Psoas muscle (tissue), 7 donors: ENCODE measurements at regions not wholly inside any gene's neighbourhood (a gene's known extent, or its start where the extent isn't known, plus 50 kb on each side); places are given as distances from the start of the nearest gene placed in this dataset.

ENCODE experiments used
- ATAC-seq, 4 donors: fragments of 200-7000 bp; cut with Tn5 transposase; one replicate each; pipeline ENCODE4 v1.9.1; 2020; ENCODE audit warnings: moderate library complexity in 3 of 4, mild to moderate bottlenecking in 2 of 4
- DNase-seq, 2 donors: peaks; one replicate each; pipeline ENCODE4 v3.0.0-alpha.2; 2020
- H3K27ac ChIP-seq: fragments of 200-600 bp; one replicate; pipeline ENCODE4 v1.8.0; 2022
- H3K27me3 ChIP-seq, 3 donors: fragments of 200-600 bp in 1 of 3; one replicate each; pipeline versions ENCODE4 v1.6.1 to v1.8.0; 2013 to 2022; ENCODE audit warnings: low read length in 2 of 3, mild to moderate bottlenecking in 2 of 3, moderate library complexity in 1 of 3; ENCODE audit not compliant: insufficient read depth in 3 of 3
- H3K36me3 ChIP-seq, 2 donors: fragments of 200-600 bp in 1 of 2; one replicate each; pipeline versions ENCODE4 v1.6.1 to v1.8.0; 2013 to 2022; ENCODE audit warnings: low read depth in 1 of 2, mild to moderate bottlenecking in 1 of 2, moderate library complexity in 1 of 2; ENCODE audit not compliant: insufficient read depth in 1 of 2
- H3K4me1 ChIP-seq: fragments of 200-600 bp; one replicate; pipeline ENCODE4 v1.8.0; 2022
- H3K4me3 ChIP-seq: fragments of 200-600 bp; one replicate; pipeline ENCODE4 v1.8.0; 2022; ENCODE audit warnings: mild to moderate bottlenecking
- H3K9me3 ChIP-seq: fragments of 200-600 bp; one replicate; pipeline ENCODE4 v1.8.0; 2022
- WGBS, 3 donors: extraction: QIAGEN DNeasy Blood & Tissue Kit; methylation state at CpG; one replicate each; pipeline versions ENCODE4 v1.1.6 to v1.1.7; 2013; 5-methylcytosine and 5-hydroxymethylcytosine counted together
- intact Hi-C, 2 donors: fragments of 100-400 bp; cut with DNase I; formaldehyde crosslinking; loops; one replicate each; pipeline versions ENCODE4 v1.11.0 to v1.14.2; 2022
- TF ChIP-seq, protein P1 (sequence below): fragments of 200-600 bp; IDR thresholded peaks from one replicate; pipeline ENCODE4 v1.8.0; 2022; ENCODE audit warnings: antibody characterized with exemption
- donor health status: healthy with polysubstance abuse.
- donor health status: DM: no; HTN: no; CAD: no; lungs with moderate emphysema.
- donor health status: Bipolar disorder and iron deficiency.
- donor health status: healthy.
- donor health status: DM: yes; HTN: yes; CAD: no.
- donor health status: DM: no; HTN: no; CAD: no.
- donor health status: DM: yes; HTN: yes; CAD: no.

DNA sequence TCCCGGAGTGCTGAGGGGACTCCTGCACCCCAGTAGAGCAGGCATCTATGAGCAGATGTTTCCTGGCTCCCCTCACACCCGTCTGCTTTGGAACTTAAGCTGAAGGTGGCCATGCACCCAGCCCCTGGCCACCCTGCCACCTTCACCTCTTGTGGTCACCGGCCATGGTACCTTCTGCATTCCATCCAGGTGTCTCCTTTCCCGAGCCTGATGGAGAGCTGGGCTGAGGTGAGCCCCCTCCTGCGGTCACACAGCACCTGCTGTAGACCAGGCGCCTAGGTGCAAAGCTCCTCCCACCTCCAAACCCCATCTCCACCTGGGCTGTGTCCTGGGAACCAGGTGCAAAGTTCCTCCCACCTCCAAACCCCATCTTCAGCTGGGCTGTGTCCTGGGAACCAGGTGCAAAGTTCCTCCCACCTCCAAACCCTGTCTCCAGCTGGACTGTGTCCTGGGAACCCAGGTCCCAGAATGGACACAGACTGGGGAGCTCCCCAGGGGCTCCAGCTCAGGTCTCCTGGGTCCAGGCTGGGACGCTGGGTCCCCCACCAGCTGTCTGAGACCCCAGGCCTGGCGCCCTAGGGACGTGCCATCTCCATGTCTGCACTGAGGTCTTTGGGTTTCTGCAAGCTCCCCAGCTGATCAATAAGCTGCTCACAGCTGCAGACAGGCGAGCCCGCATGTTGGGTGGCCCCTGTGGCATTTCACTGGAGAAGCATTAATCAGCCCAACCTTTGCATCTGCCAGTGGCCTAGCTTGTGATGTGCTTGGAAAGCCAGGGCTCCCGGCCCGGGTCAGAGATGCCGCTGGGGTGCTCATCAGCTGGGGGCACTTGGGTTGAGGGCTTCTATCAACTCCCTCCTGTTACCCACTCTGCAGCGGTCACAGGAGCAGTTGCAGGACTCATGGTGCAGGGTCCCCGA, 61.2 kb upstream of the INPP5A start:
- DNase-seq (peak in 1 of 2 donors; percentile 36), ATAC-seq (no peak)
- TF ChIP-seq, protein P1, sequence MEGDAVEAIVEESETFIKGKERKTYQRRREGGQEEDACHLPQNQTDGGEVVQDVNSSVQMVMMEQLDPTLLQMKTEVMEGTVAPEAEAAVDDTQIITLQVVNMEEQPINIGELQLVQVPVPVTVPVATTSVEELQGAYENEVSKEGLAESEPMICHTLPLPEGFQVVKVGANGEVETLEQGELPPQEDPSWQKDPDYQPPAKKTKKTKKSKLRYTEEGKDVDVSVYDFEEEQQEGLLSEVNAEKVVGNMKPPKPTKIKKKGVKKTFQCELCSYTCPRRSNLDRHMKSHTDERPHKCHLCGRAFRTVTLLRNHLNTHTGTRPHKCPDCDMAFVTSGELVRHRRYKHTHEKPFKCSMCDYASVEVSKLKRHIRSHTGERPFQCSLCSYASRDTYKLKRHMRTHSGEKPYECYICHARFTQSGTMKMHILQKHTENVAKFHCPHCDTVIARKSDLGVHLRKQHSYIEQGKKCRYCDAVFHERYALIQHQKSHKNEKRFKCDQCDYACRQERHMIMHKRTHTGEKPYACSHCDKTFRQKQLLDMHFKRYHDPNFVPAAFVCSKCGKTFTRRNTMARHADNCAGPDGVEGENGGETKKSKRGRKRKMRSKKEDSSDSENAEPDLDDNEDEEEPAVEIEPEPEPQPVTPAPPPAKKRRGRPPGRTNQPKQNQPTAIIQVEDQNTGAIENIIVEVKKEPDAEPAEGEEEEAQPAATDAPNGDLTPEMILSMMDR = no peak
- intact Hi-C loops = no loop called here
- no peaks in the 10 kb centered on the region for H3K36me3 ChIP-seq
- H3K9me3 ChIP-seq = no peaks in the 10 kb centered on the region
- peaks cover 14% of the 10 kb centered on the region for H3K4me1 ChIP-seq
- 73 to 84% (median 76%) methylated on average over 15 to 16 of the region's 16 CpGs for WGBS, 3 donors
- H3K27me3 ChIP-seq = no peaks in the 10 kb centered on the region
- no peak overlapping the region for H3K27ac ChIP-seq
- H3K4me3 ChIP-seq = no peak overlapping the region

GRCh38 chr10:132477066-132477397, 60.6 kb upstream of the INPP5A start:
- Histone ChIP-seq H3K4me3 (no peak overlapping the region), H3K27me3 (no peaks in the 10 kb centered on the region), H3K36me3 (no peaks in the 10 kb centered on the region), H3K9me3 (no peaks in the 10 kb centered on the region), H3K4me1 (peaks cover 14% of the 10 kb centered on the region), H3K27ac (no peak overlapping the region)
- intact Hi-C loops = no loop called here
- ATAC-seq (no peak), DNase-seq (peak in 1 of 2 donors; percentile 37)
- TF ChIP-seq, protein P1 = no peak
- 79 to 82% (median 81%) methylated on average over 7 to 8 of the region's 8 CpGs for WGBS, 3 donors

DNA sequence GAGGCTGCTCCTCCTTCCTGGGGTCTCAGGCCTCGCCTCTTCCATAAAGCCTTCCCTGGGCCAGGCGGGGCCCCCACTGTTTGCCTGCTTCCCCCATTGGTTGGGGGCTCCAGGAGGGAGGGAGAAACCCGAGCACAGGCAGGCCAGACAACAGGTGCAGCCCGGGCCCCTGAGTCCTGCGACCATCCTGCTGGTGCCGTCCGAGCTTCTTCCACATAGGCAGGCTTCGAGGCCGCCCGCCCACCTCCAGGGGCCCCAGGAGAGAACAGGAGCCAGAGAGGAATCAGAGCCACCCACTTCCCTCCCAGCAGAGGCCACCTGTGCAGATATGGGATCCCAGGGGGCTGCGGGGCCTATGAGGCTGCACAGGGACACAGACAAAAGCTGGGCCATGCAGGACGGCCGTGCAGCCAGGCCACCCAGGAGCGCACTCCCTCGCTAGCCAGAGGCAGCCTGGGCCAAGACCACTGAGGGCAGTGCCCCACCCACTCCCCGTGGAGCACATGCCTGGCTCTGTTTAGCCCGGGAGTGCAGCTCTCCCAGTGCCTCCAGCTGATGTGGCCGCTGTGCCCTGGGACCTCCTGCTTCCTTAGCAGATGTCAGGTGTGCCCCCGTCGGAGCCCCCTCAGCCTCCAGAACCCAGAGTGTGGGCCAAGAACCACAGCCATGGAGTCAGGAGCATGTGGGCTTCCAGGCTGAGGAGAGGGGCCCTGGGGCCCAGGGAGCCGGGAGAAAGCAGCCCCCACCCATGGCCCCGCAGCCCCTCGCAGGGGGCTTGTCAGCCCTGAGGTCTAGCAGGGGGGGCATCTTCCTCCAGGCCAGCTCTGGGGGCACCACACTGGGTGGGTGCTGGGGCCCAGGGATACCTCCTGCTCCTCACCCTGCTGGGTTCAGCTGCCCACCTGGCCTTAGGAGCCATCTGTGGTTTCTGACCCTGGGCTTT, 59.9 kb upstream of the INPP5A start:
- H3K4me1 ChIP-seq = peaks cover 14% of the 10 kb centered on the region
- ATAC-seq = no peak
- H3K36me3 ChIP-seq = no peaks in the 10 kb centered on the region
- no peaks in the 10 kb centered on the region for H3K9me3 ChIP-seq
- intact Hi-C loops = no loop called here
- WGBS, 3 donors = 62 to 66% (median 64%) methylated on average over 21 to 23 of the region's 23 CpGs
- no peaks in the 10 kb centered on the region for H3K27me3 ChIP-seq
- no peak overlapping the region for H3K27ac ChIP-seq
- no peak overlapping the region for H3K4me3 ChIP-seq
- TF ChIP-seq, protein P1 = no peak
- peak in 1 of 2 donors; percentile 50 for DNase-seq

- 82 to 88% (median 87%) methylated on average over 15 to 18 of the region's 18 CpGs for WGBS, 3 donors
- Histone ChIP-seq H3K9me3 (no peaks in the 10 kb centered on the region), H3K4me3 (no peak overlapping the region), H3K36me3 (no peaks in the 10 kb centered on the region), H3K27ac (no peak overlapping the region), H3K27me3 (no peaks in the 10 kb centered on the region), H3K4me1 (peaks cover 14% of the 10 kb centered on the region)
- intact Hi-C loops = no loop called here
- DNase-seq (peak in 1 of 2 donors; percentile 48), ATAC-seq (no peak)
- TF ChIP-seq, protein P1 = no peak
These were observed 59.1 kb upstream of the INPP5A start for GRCh38 chr10:132478341-132479023.
